NCI-H748 treated with DMSO at 0.1 percent for 48 hours (cell line): ENCODE measurements at regions not wholly inside any gene's neighbourhood (a gene's known extent, or its start where the extent isn't known, plus 50 kb on each side); places are given as distances from the start of the nearest gene placed in this dataset.

Experiments used
- DNase-seq: peaks from one replicate; lab custom pipeline; 2025; lab: John Stamatoyannopoulos, UW

DNA sequence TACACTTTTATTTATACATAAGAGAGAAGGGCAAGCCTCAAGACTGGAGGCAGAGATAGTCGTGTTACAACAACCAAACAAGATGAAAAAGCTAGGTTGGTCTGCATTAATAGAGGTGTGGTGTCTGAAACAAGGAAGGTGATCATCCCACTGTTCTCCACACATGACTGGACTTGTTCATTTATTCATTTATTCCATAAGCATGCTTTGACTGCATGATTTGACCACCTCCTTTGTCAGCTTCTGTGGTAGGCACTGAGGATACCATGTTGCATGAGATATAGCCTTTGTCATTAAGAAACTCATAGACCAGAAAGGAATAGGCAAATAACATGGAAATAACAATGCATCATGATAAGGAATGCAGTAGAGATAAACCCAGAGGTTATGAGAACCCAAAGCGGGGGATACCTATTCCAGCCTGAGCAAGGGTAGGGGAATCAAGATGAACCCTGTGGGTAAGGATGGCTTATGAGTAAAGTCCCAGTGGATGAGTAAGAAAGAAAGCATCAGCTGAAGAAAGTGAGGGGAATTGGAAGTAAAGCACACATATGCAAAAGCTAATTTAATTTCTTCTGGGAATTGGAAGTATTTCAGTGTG is 173.7 kb upstream of the FGGY start:
- no peak for DNase-seq

DNA sequence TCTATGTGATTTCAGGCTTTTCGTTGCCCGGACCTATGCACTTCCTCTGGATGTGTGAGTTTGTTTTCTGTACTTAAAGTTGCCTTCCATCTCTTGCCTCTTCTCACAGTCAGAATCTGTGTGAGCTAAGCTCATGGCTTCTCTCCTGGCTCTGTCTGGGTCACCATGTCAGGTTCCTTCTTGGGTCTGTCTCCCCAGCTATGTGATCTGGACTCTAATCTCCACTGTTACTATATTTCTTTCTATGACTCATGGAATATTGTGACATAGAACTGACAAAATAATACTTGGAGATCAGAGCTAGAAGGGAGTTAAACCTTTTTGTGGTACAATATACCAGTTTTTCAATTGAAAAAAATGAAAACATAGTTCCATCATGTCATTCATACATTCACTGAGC is 172.7 kb upstream of the FGGY start:
- no peak for DNase-seq

- no peak for DNase-seq
These were observed 171.7 kb upstream of the FGGY start for GRCh38 chr1:59125154-59125553.

- no peak for DNase-seq
These were observed 171.1 kb upstream of the FGGY start for GRCh38 chr1:59125676-59126320.

DNA sequence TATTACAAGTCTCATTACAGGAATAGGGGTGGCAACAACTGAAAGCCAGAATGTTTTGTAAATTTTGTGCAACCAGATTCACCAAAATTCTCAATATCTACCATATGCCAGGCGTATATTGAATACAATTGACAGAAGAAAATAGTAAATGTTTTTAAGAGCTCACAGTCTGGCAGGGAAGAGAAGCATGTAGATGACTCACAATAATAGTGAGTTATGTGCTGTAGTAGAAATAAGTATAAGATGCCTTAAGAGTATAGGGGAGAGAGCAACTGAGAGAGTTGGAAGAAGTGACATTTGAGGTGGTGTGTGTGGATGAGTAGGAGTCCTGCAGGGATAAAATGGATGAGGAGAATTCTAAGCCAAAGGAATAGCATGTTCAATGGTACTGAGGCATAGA is 170.5 kb upstream of the FGGY start:
- no peak for DNase-seq

GRCh38 chr1:59128239-59128736 is 168.6 kb upstream of the FGGY start:
- no peak for DNase-seq

- DNase-seq: no peak
These were observed 168.1 kb upstream of the FGGY start for GRCh38 chr1:59128784-59129227.

GRCh38 chr1:59132295-59132694 is 164.6 kb upstream of the FGGY start:
- no peak for DNase-seq

GRCh38 chr1:59133997-59134396 is 162.9 kb upstream of the FGGY start:
- no peak for DNase-seq

DNA sequence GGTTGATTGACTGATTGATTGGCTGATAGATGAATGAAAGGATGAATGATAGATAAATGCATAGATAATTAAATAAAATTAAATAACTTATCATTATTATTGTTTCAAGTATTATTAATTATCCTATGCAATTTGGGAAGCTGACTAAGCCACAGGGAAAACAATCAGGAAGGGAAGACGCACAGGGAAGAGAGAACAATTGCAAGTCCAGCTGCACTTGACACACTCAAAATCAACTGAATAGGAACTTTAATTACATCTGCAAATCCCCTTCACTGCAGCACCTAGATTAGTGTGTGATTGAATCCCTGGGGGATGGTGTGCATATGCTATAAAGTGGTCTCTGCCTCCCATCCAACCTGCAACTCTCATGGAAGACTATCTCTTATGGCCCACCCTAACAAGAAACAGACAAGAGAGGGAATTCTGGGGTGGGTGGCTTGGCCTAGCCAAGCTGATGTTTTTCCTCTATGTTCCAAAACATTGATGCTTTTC is 161.1 kb upstream of the FGGY start:
- no peak for DNase-seq

DNA sequence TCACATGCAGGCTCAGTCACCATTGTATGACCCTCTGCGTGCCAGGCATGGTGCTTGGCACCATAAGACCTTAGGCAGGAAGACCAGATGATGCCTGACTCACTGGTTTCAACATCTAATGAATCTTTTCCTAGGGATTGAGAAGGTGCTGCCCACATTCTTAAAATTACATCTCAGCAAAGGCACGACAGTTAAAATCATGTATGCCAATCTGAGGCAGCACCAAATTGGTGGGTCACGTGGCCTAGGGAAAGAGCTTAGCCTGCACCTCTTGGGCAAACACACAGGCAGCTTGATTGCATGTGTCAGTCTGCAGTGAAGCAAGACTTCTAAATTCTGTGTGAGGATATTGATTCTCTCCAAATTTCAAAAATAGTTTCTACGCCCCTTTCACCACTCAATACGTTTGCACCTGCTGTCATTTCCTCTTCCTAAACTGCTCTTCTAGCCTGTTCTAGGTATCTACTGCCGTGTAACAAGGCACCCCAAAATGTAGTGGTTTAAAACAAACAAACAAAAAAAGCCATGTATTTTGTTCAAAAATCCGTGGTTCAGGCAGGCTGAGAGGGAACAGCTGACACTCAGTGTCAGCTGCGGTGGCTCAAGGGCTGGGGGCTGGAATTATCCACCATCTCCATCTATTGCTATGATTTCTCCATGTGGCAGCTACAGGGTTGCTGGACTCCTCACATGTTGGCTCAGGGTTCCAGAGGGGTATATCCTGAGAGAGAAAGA is 160.2 kb upstream of the FGGY start:
- no peak for DNase-seq

DNA sequence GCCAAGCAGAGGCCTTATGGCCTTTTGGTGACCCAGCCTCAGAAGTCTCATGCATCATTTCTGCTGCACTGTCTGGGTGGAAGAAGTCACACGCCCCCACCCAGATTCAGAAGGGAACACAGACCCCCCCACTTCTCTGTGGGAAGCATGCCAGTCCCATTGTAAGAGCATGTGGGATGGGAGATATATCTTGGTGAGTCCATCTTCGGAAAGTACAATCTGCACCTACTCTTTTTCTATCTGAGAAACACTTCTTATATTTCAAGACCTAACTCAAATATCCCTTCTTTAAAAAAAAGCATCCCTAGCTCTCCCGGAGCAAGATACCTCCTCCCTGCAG is 159.6 kb upstream of the FGGY start:
- DNase-seq: no peak

DNA sequence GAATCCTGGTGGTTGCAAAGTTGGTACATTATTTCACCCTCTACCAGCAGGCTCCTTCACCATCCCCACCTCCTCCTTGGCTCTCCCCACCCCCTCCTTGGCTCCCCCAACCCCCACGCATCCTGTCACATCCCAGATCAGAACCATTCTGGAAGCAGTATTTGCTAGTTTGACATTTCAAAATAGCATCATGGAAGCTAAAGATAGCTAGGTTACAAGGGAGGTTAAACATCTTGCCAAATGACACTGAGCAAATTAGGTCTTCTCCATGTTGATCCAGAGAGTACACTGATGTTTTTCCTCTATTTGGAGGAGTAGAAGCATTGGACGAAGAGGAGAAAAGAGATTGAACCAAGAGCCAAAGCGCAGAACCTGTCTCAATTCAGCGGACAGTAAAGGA is 158.9 kb upstream of the FGGY start:
- DNase-seq: no peak

- no peak for DNase-seq
These were observed 158.5 kb upstream of the FGGY start for GRCh38 chr1:59138402-59138801.

DNA sequence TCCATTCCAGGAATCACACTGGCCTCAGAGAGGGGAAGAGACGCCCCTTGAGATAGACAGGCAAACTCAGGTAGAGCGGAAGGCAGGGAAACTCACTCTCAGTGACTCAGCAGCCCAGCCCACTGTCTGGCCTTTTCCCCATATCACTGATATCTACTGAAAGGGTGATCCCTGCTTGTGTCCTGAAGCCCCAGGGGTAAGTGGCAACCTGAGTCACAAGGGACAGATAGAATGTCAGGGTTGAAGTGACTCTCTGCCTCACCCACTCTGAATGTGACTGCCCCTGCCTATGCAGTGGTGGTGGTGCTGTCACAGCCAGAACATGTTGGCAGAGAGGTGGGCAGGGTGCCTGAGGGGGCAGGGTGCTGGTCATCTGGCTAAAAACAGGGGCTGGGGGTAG is 157.5 kb upstream of the FGGY start:
- DNase-seq: no peak

- DNase-seq: no peak
These were observed 155.5 kb upstream of the FGGY start for GRCh38 chr1:59141267-59141863.

DNA sequence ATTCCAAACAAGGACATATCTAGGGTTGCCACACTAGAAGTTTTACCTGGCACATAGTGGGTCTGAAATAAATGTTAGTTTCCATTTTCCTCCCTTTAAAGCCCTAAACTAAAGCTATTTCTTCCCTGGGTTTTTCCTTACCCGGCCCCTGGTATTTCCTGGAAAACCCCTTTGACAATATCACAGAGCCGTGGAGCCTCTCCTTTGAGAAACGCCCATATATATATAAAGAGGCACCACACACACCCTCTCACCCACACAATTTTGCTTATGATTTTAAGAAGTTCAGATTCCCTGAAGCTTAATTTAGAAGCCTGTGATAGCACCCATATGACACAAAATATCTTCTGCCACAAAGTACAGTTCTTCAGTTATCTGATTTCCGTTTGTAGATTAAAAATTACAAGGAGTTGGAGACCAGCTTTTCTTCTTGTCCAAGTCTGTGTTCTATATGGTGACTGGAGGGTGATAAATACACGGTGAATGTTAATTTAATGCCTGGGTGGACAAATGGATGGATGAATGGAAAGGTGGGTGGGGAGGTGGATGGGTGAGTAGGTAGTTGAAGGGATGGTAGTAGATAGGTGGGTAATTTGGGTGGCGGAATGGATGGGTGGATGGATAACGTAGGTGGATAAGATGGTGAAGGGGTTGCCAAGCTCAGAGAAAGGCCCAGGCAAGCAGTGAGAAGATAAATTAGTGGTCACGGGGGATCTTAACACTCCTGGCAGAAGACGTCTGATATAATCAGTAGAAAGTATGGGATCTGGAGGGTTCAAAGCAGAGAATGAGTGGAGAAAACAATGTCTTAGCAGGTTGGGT is 154.4 kb upstream of the FGGY start:
- DNase-seq: no peak

GRCh38 chr1:59143133-59143487 is 153.8 kb upstream of the FGGY start:
- no peak for DNase-seq

GRCh38 chr1:59143811-59144210 is 153.1 kb upstream of the FGGY start:
- no peak for DNase-seq

- no peak for DNase-seq
These were observed 151.9 kb upstream of the FGGY start for GRCh38 chr1:59144959-59145358.

GRCh38 chr1:59146056-59146455 is 150.8 kb upstream of the FGGY start:
- DNase-seq: no peak
